Retinal pigment epithelial cell (primary cell): ENCODE measurements at regions not wholly inside any gene's neighbourhood (a gene's known extent, or its start where the extent isn't known, plus 50 kb on each side); places are given as distances from the start of the nearest gene placed in this dataset.
"Not testable (repeated sequence)": the region's sequence is repeated elsewhere in the genome, so short reads cannot be mapped to it uniquely, and the experiment has no call there.

Experiments used
- DNase-seq: peaks from one replicate; pipeline ENCODE4 v3.0.0-alpha.2; 2010; ENCODE audit warnings: low read depth
- H3K4me3 ChIP-seq: 2 replicates; pipeline ENCODE4 v1.5.1; 2011; ENCODE audit warnings: mild to moderate bottlenecking, low read length, control low read depth, moderate library complexity
- CTCF ChIP-seq: conservative IDR thresholded peaks from 2 replicates; pipeline ENCODE4 v1.5.1; 2011; ENCODE audit warnings: low read depth, low read length, control low read depth, inconsistent platforms

GRCh38 chr22:22368516-22368915, 123.9 kb downstream of the VPREB1 start:
- no peak for TF ChIP-seq CTCF

DNA sequence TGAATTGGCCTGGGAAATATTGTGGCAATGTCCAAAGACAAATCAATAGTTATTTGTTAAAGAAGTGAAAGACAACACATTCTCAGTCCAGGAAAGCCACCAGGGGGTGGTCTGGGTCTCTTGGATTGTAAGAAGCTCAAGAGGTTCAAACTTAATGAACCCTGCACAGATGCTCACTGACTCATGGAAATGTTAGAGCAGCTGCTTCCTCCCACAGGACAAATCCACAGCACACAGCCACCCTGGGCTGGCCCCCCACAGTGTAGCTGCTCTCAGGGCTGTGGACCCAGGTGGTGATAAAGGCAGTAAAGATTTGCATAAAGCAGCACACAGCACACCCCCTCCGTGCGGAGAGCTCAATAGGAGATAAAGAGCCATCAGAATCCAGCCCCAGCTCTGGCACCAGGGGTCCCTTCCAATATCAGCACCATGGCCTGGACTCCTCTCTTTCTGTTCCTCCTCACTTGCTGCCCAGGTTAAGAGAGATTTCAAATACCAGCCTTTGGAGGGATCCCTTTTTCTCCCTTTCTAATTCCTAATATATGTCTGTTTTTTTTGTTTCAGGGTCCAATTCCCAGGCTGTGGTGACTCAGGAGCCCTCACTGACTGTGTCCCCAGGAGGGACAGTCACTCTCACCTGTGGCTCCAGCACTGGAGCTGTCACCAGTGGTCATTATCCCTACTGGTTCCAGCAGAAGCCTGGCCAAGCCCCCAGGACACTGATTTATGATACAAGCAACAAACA, 124.8 kb downstream of the VPREB1 start:
- not testable (repeated sequence) for H3K4me3 ChIP-seq, DNase-seq

More at GRCh38 chr22:22368516-22368915, 123.9 kb downstream of the VPREB1 start:
- no peak overlapping the region for H3K4me3 ChIP-seq
- DNase-seq, result no peak

GRCh38 chr22:22369964-22370270, 125.3 kb downstream of the VPREB1 start:
- TF ChIP-seq CTCF, result no peak
- DNase-seq, result no peak
- H3K4me3 ChIP-seq, result no peak overlapping the region

DNA sequence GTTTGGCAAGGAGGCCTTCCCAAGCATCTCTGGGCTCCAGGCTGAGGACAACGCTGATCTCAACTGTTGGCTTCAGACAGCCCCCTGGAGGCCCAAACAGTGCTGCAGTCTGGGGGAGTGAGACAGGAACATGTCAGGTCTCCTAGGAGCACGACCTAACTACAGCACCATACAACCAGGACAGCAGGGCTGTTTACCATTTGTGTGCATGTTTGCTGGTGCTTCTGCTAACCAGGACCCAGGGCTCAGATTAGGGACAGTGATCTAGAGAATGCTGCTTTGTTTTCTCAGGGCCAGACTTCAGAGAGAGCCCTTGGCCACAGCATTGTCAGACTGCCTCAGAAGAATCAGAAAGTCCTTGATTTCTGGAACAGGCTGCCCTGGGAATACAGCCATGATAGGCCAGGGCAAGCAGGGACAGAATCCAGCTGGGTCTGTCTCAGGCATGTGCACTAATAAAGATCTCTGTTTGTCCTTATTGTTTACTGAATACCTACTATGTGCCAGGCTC, 126.5 kb downstream of the VPREB1 start:
- TF ChIP-seq CTCF, result peak; percentile 17
- H3K4me3 ChIP-seq, result no peak overlapping the region
- no peak for DNase-seq

GRCh38 chr22:22372086-22372485, 127.5 kb downstream of the VPREB1 start:
- no peak for TF ChIP-seq CTCF
- H3K4me3 ChIP-seq, result no peak overlapping the region
- DNase-seq, result no peak

GRCh38 chr22:22374163-22374562, 129.6 kb downstream of the VPREB1 start:
- DNase-seq, result no peak
- no peak for TF ChIP-seq CTCF

GRCh38 chr22:22374579-22374978, 130.0 kb downstream of the VPREB1 start:
- H3K4me3 ChIP-seq, result no peak overlapping the region
- DNase-seq, result no peak
- TF ChIP-seq CTCF, result no peak

More at GRCh38 chr22:22374163-22374562, 129.6 kb downstream of the VPREB1 start:
- no peak overlapping the region for H3K4me3 ChIP-seq
